ENCODE measurements at regions not wholly inside any gene's neighbourhood (a gene's known extent, or its start where the extent isn't known, plus 50 kb on each side); places are given as distances from the start of the nearest gene placed in this dataset.

DNA sequence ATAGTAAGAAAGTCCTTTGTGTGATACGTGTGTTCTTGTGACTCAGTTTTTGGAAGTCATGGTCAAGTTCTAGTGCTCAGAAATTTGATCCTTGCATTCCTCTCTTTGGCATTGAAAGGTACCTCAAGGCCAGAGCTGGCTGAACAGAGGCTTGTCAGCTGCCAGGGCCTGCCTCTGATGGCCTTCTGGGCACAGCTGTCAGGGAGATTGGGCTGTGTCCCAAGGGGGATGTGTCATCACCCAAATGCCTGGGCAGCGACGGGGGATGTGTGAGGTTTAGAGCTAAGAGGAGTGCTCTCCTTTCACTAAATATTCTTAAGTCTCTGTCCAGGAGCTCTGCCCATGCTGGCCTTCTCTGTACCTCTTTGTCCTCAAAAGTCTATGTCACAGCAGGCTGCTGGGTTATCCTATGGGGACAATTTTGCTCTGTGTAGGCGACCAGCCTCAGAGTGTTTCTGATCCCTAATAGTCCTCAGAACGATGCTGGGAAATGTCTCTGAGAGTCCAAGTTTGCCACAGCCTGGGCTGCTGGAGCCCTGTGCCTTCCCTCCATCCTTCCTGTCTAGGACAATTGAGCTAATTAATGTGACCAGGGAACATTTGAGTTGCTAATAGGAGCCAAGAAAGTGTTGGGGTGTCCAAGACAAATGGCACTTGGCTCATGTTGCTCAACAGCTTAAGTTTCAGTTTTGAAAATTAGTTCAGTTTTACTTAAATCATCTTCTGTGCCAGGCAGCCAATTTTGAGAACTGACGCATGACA lies 115.4 kb upstream of the ZNF521 start:
- DNase-seq, result no peak

DNA sequence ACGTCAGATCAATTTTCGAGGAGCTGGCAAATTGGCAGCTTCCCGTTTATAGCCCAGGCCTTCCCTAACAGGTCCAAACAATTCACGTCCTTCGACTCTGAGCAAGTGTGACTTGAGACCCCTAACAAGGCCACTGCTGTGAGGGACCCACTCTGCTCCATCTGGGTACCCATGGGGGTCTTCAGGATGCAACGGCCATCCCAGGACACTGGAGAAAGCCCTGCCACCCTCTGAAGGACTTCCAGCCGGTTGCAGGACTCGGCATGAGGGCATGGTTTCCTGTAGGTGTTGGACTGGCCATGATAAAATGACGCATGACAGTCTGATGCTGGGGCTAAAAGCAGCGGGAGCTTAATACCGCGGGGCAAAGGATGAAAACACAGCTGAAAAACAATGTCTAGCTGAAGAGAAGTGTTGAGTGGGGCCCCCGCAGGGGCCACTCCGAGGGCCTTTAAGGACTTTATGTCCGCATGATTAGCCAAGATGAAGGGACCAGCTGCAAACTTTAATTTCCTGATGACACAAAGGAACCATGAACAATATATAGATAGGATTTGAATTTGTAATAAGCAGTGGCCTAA lies 113.3 kb upstream of the ZNF521 start:
- DNase-seq, result no peak

DNA sequence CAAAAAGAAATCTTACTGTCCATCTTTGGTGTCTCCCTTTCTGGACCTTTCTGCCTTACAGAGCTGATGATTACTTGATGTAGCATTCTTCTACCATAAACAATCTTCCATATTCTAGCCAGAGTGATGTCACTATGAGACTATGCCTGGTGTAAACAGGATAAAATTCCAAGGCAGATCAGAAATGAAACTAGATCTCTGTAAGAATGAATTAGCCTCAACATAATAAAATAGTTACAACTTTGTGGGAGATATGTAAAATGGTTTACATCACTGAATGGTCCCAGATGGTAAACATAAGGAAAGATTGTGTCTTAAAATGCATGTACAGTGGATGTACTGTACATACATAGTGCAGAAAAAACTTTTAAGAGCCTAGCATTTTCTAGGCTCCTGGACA lies 112.3 kb upstream of the ZNF521 start:
- no peak for DNase-seq

DNA sequence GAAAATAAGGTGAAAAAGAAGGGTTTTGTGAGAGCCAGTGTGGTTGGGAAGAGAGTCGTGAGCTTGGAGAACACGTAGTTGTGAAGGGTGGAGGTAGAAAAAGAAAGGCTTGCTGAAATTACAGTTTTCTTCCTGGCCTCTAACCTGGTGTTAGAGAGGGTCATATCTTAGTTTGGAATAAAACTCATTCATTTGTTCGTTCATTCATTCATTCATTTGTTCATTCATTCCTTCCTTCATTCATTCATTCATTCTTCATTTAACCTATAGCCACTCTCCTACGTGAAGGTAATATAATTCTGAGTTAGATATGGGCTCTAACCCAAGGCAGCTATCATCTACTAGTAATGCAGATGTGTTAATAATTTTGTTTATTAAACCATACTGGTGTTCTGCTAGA lies 111.8 kb upstream of the ZNF521 start:
- DNase-seq, result no peak

DNA sequence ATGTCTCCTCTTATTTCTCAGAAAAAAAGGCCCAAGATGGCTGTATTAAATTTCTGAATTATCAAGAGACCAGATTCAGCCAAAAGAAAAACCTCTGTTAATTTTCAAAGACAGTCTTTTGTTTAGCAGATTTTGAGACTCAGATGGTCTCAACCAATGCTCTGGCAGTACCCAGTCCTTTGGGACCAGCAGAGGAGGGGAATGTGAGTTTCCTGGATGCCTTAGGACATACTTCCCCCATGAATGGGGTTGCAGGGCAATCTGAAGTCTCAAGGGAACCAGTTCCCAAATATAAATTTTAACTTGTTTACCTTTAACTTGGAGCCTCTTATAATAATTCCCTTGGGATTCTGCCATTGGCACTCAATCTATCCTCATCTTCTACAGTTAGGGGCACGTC lies 107.8 kb upstream of the ZNF521 start:
- no peak for DNase-seq

DNA sequence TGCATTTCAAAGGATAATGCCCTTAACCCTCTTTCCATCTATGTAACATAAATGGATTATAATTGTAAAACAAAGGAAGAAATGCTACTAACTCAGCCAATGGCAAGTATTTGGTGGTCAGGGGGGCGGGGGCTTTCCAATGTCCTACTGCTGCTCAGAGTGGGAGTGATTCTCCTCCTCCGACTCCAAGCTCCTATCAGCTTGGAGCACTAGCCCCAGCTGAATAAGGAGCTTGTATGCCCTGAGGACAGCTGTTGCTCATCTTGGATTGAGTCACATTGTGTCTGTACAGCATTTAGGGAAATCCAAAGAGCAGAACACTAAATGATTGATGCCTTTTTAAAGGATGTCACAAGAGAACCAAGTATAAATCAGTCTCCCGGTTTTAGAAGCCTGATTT lies 105.6 kb upstream of the ZNF521 start:
- no peak for DNase-seq

DNA sequence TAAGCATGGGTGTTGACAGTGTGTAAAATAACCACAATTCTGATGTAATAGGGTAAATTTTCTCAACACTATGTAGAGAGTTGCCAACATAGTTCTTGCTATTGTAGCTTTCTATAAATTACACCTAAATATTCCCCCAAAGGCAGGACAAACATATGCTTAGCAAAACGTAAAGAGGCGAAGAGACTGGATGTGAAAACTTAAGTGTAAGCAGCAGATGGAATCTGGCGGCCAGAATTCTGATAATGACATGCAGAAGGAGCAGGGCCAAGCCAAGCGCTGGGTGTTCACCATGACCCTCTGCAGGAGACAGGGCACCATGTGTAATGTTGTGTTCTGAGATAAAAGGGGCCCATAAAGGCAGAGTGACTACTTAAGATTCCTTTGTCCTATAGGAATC lies 105.2 kb upstream of the ZNF521 start:
- no peak for DNase-seq

DNA sequence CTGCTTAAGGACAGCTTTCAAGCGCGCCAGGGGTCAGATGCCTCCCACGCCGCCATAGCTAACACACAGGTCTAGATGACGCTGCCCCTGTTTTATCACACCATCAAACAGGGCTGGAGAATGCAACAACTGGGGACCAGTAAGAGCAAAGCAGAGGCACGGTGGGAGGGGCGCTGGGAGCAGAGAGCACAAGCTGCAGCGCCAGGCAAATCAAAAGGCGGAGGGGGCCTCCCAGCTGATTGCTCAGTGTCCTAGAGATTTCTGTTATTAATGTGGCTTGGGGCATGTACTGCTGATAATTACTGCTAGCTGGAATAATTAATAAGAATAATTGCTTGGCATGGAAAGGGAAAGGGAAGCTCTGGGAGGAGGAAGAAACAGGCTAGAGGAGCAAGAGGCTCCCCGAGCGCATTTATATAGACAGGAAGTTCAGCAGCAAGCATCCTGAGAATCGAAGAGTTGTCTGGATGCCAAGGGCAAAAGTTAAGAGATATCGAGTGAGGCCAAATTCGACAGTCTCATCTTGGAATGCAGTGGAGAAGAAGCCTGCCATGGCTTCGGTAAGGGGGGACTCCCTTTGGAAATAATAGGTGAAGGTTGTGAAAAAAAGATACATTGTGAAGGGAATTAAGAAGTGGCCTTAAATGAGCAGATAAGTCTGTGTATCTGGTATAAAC lies 104.5 kb upstream of the ZNF521 start:
- DNase-seq, result peak; percentile 47

DNA sequence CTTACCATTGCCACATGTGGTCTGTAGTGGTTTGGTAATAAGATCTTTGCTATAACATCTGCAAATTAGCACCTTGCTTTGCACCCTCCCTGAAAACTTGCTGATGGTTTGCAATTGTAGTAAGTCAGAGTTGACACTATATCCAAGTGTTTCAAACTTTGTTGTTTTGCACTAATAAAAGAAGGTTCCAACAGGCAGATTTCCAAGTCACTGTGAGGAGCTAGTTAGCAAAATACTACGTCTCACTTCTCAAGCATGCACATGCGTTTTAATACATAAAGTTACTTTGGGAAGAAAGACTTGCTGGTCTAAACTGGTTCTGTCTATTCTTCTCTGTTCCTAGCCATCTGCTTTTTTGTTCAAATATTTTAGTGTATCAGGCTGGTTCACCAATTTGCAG lies 103.7 kb upstream of the ZNF521 start:
- no peak for DNase-seq

DNA sequence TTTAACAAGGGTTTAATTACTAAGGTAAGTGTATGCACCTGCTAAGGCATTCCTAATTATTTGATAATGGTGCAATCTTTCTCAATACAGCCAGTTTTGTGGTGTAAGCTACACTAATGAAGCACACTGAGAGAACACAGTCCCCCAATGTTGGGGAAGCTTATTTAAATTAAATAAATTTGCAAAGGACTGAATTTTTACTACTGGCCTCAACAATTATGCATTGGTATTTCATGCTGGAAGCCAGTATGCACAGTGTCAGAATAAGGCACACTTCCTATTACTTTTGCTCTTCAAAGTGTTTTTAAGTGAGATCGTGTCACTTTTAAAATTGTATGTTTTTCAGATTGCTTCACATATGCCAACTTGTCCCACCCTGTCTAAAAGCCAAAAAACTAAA lies 103.2 kb upstream of the ZNF521 start:
- DNase-seq, result no peak

DNA sequence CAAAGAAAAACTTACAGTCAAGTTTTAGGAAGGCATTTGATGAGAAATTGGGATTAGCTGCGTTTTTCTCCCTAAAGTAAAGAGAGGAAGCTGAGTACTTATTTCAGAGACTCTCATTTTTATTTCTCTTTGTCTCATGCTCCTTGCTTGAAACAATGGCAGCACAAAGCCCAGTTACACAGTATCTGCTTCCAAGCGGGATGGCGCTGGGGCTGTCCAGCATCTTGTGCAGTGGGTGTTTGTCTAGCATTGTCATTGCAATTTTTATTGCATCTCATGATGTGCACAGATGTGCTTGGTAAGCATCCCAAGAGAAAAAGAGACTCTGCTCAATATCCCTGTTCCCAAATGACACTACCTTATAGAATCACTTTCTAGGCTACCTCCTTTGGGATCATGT lies 102.8 kb upstream of the ZNF521 start:
- DNase-seq, result no peak

DNA sequence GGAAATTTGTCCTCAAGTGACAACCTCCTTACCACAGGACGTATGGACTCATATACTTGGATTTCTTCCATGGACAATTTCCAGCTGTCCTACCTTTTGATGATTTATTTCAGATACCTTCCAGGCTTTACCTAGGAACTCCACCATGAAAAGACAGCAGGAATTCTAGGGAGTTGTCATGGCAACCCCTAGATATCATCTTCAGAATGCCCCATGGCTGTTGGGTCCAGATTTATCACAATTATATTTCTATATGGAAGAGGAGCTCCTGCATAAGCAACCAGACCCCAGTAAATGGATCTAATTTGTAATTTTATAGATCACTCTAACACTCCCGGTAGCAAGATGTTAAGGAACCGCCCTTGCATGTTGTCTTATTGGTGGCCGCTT lies 102.3 kb upstream of the ZNF521 start:
- DNase-seq, result no peak

DNA sequence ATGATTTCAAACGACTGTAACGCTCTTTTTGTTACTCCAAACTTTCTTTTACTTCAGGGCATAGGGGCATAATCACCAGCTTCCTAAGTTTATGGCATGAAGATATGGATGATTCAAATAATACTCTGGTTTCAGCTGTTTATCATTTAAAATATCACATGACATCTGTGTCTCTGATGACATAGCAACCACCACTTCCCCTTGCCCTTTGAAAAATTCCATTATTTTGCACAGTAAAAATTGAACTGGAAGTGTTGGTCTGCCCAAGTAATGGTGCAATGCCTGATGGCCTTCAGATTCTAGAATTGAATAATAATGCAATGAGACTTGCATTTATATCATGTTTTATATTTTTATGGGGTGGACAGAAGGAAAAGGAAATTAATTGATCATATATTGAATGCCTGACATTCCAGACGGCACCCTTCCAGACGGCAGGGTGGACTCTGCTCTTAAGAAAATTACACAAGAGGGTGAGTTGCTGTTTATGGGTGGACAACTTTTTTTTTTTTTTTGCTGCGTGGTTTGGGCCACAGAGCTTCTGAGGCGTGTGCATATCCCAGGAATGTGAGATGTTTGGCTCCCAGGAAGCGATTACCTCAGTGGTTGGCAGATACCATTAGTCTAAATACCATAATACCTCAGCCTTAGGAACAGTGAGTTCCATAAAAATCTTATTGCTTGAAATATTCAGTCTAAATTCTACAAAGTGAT lies 101.7 kb upstream of the ZNF521 start:
- no peak for DNase-seq

DNA sequence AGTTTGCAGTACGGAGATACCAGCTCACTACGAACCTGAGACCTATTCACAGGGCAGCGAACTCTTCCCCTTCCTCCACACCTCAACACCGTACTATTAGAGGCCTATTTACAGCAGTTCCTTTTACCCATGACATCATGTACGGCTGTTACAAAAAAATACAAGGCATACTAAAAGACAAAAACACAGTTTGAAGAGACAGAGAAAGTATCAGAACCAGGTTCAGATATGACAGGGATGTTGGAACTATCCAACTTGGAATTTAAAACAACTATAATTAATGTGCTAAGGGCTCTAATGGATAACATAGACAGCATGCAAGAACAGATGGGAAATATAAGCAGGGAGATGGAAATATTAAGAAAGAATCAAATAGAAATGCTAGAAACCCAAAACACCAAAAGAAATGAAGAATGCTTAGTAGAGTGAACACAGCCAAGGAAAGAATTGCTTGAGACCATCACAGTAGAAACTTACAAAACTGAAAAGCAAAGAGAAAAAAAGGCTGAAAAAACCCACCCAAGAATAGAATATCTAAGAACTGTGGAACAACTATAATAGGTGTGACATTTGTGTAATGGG lies 99.2 kb upstream of the ZNF521 start:
- DNase-seq, result no peak

DNA sequence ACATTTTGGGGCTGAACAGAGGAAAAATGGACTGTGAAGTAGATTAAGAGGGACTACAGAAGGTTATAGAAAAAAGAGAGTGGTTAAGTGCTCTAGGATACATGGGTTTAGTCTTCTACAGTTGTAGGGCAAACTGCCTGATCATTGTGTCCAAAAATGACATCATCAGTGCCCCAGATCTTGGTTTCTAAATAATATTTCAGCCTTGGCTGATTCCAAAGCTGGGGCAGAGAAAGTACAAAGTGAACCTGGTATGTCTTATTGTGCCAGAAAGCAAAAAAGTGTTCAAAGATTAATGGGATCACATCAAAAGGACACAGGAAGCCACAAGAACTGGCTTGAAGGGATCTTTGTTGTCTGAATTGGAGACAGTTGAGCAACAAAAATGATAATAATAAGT lies 97.1 kb upstream of the ZNF521 start:
- DNase-seq, result no peak

DNA sequence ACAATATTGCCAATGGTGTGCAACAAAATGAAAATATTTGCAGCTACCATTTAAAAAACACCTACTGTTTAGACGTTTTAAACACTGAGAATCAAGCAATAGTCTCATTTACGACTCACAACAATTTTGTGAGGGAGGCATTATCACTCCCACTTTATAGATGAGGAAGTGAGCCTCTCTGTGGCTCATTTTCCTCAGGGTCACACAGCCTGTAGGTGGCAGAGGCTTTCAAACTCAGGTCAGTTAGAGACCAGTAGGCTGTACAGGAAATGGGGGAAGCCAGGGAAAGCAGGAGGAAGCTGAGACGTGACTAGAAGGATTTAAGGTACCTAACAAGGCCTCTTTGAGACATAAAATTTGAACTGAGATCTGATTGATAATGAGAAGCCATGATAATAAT lies 95.0 kb upstream of the ZNF521 start:
- DNase-seq, result no peak

DNA sequence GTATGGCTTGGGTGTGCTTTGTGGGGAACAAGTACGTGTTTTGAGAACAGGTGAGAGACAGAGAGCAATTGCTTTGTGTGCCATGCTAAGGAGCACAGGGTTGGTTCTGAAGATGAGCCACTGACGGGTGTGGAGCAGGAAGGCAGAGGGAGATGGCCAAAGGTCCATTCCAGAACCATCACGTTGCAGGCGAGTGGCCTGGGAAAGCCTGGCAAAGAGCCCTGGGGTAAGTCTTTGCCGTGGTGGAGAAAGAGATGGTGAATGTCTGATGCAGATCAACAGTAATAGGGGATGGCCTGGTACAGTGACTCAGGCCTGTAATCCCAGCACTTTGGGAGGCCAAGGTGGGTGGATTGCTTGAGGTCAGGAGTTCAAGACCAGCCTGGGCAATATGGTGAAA lies 93.5 kb upstream of the ZNF521 start:
- DNase-seq, result no peak

DNA sequence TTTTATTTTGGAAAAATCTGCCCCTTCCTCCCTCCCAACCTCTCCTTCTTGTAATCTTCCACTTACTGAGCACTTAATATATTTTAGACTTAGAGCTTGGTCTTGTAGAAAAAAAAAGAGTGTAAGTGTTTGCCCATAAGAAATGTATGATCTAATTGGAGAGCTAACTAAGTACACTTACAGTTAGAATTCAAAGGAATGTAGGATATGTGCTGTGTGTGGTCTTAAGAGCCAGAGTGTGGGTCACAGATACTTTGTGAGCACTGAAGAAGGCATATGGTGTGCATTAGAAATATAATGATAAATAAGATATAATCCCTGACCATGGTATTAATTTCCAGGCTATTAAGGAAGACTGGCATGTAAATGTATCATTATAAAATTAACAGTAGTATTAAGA lies 91.8 kb upstream of the ZNF521 start:
- DNase-seq, result no peak

DNA sequence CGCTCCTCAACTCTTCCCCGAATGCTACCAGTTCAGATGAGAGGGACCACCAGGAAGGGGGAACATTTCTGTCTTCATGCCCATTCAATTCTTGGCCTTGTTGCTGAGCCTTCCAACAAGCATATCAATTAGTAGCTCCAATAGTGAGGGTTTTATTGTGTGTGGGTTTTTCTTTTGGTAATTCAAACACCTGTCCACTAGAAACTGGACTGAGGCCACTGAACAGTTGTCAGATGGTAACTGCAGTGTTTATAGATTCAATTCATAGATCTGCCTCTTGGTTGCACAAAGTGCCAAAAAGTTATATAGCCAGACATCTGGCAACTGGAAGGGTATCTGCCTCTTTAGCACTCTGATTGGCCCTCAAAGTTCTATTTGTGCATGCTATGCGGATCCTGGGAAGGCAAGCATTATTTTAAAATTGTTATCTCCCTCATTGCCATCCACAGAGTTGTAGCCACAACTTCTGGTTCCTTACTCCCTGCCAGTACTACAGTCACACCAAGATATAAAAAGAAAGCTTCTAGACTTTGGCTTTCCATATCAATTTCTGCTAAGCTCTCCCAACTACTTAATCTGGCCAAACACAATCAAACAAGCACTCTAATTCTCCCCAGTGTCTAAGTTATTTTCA lies 83.3 kb upstream of the ZNF521 start:
- no peak for DNase-seq

DNA sequence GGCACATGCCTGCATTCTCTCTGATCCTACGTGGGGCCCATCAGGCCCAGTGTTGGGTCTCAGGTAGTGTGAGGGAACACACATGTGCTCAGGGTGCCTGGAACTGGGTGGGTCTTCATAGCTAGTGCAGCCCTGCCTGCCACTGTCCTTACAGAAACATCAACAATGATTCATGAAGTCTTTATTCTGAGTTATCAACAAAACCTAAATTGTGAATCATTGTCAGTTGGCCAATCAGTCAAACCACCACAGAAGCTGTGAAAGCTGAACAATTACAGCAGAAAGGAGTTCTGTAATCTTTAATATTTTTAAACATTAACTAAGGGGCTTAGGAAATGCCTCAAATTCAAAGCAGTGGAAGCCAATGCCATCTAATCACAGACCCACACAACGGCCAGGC lies 82.8 kb upstream of the ZNF521 start:
- no peak for DNase-seq

DNA sequence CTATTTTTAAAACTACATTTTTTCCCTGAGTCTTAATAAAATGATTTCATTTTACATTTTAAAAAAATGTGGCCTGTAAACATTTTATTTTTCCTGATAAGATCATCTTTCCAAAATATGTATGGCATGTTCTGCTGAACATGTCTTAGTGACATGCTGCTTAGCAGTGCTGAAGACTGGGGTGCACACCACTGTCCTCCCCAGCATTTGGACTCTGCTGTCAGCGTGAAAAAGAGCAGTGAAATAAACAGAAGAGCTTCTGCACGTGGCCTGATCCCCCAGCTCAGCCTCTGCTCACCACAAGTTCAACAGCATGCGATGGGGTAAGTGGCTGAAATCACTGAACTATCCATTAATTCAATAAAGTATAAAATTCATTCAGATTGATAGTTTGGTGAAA lies 81.6 kb upstream of the ZNF521 start:
- no peak for DNase-seq

DNA sequence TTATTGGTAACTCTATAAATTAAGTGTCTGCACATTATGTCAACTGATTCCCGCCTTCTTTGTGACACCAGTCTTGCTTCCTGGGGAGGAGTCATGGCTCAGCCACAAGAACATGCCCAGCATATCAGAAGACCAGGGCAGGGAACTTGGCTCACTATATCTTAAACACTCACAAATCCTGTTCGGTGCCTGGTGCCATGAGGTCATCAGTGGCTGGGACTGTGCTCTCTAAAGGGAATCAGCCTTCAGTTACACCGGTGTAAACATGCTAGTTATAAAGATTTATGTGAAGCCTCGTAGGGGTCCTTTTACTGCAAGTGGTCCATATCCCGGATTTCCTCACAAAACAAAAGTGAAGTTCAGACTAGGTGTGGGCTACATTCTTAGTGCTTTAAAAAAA lies 73.1 kb upstream of the ZNF521 start:
- DNase-seq, result no peak

DNA sequence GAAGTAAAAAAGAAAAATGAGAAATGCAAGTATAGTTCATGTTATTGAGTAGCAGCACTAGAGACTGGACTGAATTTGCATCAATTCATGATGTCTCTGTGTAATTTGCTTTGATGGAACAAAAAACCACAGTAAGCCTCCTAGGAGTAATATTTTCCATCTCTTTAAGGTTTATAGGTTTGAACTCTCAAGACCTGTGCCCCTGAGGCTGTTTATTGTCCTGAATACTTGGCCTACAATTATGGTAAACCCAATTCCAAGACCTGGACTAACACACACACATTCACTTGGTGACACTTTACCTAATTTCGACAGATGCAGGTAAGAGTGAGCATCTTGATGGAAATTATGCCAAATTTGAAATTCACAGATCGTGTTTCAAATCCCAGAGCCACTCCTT lies 71.8 kb upstream of the ZNF521 start:
- no peak for DNase-seq

Data from NCI-H2227 treated with DMSO at 0.1 percent for 48 hours (cell line).